HEK293 (cell line): ENCODE measurements at regions not wholly inside any gene's neighbourhood (a gene's known extent, or its start where the extent isn't known, plus 50 kb on each side); places are given as distances from the start of the nearest gene placed in this dataset.

Source experiments
- ZBTB49 ChIP-seq: fragments of 450-650 bp; formaldehyde crosslinking; IDR thresholded peaks from 2 replicates; pipeline ENCODE4 v1.5.1; 2016; ENCODE audit warnings: missing biosample characterization, missing genetic modification characterization, low read depth
- ZNF324 ChIP-seq: fragments of 450-650 bp; formaldehyde crosslinking; IDR thresholded peaks from 2 replicates; pipeline ENCODE4 v1.5.1; 2016; ENCODE audit warnings: missing biosample characterization, missing genetic modification characterization

GRCh38 chr4:156019246-156019645 lies 65.6 kb upstream of the CTSO start:
- TF ChIP-seq ZNF324 (tag by site-specific recombination): no peak
- TF ChIP-seq ZBTB49 (tag by site-specific recombination): no peak
